Right atrium auricular region (tissue), 2 donors: ENCODE measurements at regions not wholly inside any gene's neighbourhood (a gene's known extent, or its start where the extent isn't known, plus 50 kb on each side); places are given as distances from the start of the nearest gene placed in this dataset.

Experiments used
- DNase-seq: peaks from one replicate; pipeline ENCODE4 v3.0.0-alpha.2; 2019; ENCODE audit warnings: low spot score
- H3K27ac ChIP-seq, 2 donors: fragments of 200-600 bp; sonication (generic); 1 replicate in 1 of 2; 2 replicates in 1 of 2; pipeline ENCODE4 v1.5.1; 2016 to 2019
- H3K27me3 ChIP-seq, 2 donors: fragments of 200-600 bp; sonication (generic); one replicate each; pipeline versions ENCODE4 v1.5.1 to v1.6.0; 2017 to 2019
- H3K36me3 ChIP-seq: fragments of 200-600 bp; sonication (generic); one replicate; pipeline ENCODE4 v1.5.1; 2016
- H3K4me1 ChIP-seq, 2 donors: fragments of 200-600 bp; sonication (generic); one replicate each; pipeline versions ENCODE4 v1.5.1 to v1.6.0; 2017 to 2019
- H3K4me3 ChIP-seq, 2 donors: fragments of 200-600 bp; sonication (generic); 1 replicate in 1 of 2; 2 replicates in 1 of 2; pipeline ENCODE4 v1.5.1; 2017 to 2019; ENCODE audit warnings: mild to moderate bottlenecking in 1 of 2, moderate library complexity in 1 of 2
- H3K9me3 ChIP-seq, 2 donors: fragments of 200-600 bp; sonication (generic); one replicate each; pipeline ENCODE4 v1.5.1; 2019
- TF ChIP-seq, protein P1 (sequence below), 2 donors: fragments of 200-600 bp; sonication (generic); IDR thresholded peaks; one replicate each; pipeline ENCODE4 v1.5.1; 2019; ENCODE audit warnings: antibody characterized with exemption in 2 of 2

DNA sequence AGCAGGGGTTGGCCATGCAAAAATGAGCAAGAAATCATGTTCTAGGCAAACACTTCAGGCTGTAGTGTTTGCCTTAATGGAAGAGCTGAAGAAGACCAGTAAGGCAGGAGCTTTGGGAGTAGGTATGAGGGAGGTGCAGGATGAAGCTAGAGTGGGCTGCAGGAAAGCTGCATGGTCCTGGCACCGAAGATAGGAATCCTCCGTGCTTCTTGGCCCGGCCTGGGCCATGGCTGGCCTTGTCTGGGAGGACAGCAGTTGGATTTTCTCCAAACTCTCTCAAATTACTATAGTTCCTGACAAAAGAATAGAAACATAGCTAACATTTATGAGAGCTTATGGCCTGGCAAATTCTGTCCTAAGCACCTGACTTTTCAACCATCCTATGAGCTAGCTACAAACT, 116.5 kb downstream of the UCHL1 start:
- Histone ChIP-seq H3K27me3 (no peaks in the 10 kb centered on the region), H3K4me1 (peaks cover 0 to 41% of the 10 kb centered on the region in 2 donors), H3K9me3 (no peaks in the 10 kb centered on the region), H3K36me3 (no peaks in the 10 kb centered on the region), H3K4me3 (no peak overlapping the region), H3K27ac (no peak overlapping the region)
- DNase-seq = no peak
- TF ChIP-seq, protein P1, sequence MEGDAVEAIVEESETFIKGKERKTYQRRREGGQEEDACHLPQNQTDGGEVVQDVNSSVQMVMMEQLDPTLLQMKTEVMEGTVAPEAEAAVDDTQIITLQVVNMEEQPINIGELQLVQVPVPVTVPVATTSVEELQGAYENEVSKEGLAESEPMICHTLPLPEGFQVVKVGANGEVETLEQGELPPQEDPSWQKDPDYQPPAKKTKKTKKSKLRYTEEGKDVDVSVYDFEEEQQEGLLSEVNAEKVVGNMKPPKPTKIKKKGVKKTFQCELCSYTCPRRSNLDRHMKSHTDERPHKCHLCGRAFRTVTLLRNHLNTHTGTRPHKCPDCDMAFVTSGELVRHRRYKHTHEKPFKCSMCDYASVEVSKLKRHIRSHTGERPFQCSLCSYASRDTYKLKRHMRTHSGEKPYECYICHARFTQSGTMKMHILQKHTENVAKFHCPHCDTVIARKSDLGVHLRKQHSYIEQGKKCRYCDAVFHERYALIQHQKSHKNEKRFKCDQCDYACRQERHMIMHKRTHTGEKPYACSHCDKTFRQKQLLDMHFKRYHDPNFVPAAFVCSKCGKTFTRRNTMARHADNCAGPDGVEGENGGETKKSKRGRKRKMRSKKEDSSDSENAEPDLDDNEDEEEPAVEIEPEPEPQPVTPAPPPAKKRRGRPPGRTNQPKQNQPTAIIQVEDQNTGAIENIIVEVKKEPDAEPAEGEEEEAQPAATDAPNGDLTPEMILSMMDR (IDR thresholded peaks at IDR 0.05) = no peak

DNA sequence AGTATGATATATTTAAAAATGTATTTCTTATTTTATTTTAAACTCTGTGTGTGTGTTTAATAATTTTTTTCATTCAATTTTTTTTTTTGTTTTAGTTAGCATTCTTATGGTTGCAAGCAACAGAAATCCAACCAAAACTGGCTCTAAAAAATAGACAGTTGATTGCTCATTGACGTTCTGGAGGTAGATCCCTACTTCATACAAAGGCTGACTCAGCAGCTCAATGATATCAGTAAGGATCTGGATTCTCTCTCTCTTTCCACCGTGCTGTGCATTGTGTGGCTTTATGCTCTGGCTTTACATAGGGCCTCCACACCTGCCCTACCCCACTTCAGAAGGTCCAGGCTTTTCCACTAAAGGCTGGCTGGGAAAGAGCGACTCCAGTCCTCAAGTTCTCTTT, 117.8 kb downstream of the UCHL1 start:
- H3K9me3 ChIP-seq = peaks cover 0 to 11% of the 10 kb centered on the region in 2 donors
- H3K36me3 ChIP-seq = no peaks in the 10 kb centered on the region
- TF ChIP-seq, protein P1 (IDR thresholded peaks at IDR 0.05) = no peak
- peaks cover 0 to 36% of the 10 kb centered on the region in 2 donors for H3K4me1 ChIP-seq
- H3K27me3 ChIP-seq = no peaks in the 10 kb centered on the region
- H3K27ac ChIP-seq = no peak overlapping the region
- DNase-seq = no peak
- no peak overlapping the region for H3K4me3 ChIP-seq

DNA sequence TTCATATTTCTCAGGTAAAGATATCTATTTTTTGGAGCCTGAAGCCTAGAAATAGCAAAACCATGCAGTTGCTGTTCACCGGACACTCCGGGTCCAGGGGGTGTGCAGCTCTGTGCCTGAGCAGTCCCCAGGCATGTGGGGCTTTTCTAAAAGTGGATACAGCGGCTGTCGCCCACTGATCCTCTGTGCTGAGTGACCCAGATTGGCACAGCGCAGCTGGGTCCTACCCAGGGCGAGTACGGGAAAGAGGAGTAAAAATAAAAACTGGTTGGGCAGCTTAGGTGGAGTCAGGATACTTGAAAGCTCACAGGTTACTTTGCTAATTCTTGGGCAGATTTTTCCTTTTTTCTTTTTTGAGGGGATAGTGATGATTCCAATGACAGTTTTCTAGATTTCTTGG, 118.8 kb downstream of the UCHL1 start:
- no peak for DNase-seq
- no peaks in the 10 kb centered on the region for H3K27me3 ChIP-seq
- peak overlapping the region in 1 of 2 donors; percentile 2 for H3K27ac ChIP-seq
- no peaks in the 10 kb centered on the region for H3K36me3 ChIP-seq
- H3K9me3 ChIP-seq = peaks cover 0 to 11% of the 10 kb centered on the region in 2 donors
- H3K4me3 ChIP-seq = no peak overlapping the region
- H3K4me1 ChIP-seq = peaks cover 0 to 39% of the 10 kb centered on the region in 2 donors
- TF ChIP-seq, protein P1 (IDR thresholded peaks at IDR 0.05) = no peak

DNA sequence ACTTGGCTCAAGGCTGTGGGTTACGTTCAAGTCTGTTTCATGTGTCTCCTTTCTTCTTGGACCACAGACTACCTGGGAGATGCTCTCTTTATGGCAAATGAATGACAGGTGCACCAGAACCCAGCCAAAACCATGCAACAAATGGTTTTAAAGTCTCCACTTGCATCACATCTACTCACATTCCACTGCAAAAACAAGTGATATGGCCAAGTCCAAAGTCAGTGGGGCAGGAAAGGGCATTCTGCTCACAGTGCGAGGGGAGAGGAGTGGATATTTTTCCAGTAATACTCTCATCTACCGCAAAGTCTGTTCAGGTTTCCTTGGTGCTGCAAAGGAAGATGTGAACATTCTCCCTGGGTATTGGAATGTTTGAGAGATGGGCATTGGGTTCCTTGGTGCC, 120.5 kb downstream of the UCHL1 start:
- Histone ChIP-seq H3K36me3 (no peaks in the 10 kb centered on the region), H3K27me3 (no peaks in the 10 kb centered on the region), H3K27ac (no peak overlapping the region), H3K4me3 (no peak overlapping the region), H3K9me3 (peaks cover 0 to 11% of the 10 kb centered on the region in 2 donors), H3K4me1 (peaks cover 0 to 41% of the 10 kb centered on the region in 2 donors)
- TF ChIP-seq, protein P1 (IDR thresholded peaks at IDR 0.05) = no peak
- no peak for DNase-seq

DNA sequence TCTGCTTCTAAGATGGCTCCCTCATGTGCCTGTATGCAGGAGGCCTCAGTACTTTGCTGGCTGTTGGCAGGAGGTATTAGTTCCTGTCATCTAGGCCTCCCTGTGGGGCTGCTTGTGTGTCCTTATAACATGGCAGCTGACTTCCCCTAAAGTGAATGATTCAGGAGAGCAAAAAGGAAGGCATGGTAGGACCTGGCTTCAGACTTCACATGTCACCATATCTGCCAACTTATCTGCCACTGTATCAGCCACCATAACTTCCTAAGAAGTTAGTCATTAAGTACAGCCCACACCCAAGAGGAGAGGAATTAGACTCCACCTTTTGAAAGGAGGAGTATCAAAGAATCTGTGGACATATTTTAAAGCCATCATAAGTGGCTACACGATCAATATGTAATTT, 122.5 kb downstream of the UCHL1 start:
- H3K27ac ChIP-seq = no peak overlapping the region
- H3K9me3 ChIP-seq = peaks cover 0 to 11% of the 10 kb centered on the region in 2 donors
- TF ChIP-seq, protein P1 (IDR thresholded peaks at IDR 0.05) = no peak
- peaks cover 0 to 36% of the 10 kb centered on the region in 2 donors for H3K4me1 ChIP-seq
- H3K4me3 ChIP-seq = no peak overlapping the region
- H3K36me3 ChIP-seq = no peaks in the 10 kb centered on the region
- no peaks in the 10 kb centered on the region for H3K27me3 ChIP-seq
- no peak for DNase-seq

DNA sequence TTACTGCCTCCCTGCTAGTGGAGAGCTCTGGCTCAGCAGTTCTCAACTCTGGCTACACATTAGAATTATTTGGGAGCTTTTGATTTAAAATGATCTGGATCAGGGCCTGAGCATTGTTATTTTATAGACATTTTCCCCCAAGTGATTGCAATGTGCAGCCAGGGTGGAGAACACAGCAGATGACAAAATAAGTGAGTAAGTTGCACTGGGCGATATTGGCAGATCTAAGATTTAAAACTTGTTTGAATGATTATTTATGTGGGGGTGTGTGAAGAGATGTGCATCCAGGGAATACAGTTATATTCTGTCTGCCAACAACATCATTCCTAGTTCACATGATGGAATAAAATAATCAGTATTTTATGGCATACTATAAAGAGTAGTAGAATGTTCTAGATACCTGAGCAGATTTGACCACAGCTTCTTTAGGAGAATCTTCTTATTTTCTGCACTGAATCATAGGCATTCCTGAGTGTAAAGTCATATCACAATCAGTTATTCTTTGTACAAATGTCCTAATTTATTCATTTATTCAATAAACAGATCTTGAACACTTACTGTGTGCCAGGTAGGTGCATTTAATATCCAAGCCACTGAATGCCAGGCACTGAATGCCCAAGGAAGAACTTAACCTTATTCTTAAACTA, 123.9 kb downstream of the UCHL1 start:
- TF ChIP-seq, protein P1 (IDR thresholded peaks at IDR 0.05) = no peak
- H3K9me3 ChIP-seq = peaks cover 0 to 11% of the 10 kb centered on the region in 2 donors
- H3K27ac ChIP-seq = no peak overlapping the region
- no peak for DNase-seq
- H3K4me1 ChIP-seq = peaks cover 0 to 43% of the 10 kb centered on the region in 2 donors
- no peaks in the 10 kb centered on the region for H3K36me3 ChIP-seq
- H3K4me3 ChIP-seq = no peak overlapping the region
- H3K27me3 ChIP-seq = no peaks in the 10 kb centered on the region
